PFSK-1 (cell line): ENCODE measurements at regions not wholly inside any gene's neighbourhood (a gene's known extent, or its start where the extent isn't known, plus 50 kb on each side); places are given as distances from the start of the nearest gene placed in this dataset.

Source experiments
- FOXP2 ChIP-seq: optimal IDR thresholded peaks from 2 replicates; pipeline ENCODE3; 2011; ENCODE audit warnings: borderline replicate concordance, control low read depth, inconsistent platforms; ENCODE audit not compliant: insufficient read depth; ENCODE audit errors: extremely low read length, extremely low read depth
- POLR2AphosphoS5 ChIP-seq: IDR thresholded peaks from 2 replicates; pipeline ENCODE4 v1.6.1; 2012; ENCODE audit warnings: low read depth, mild to moderate bottlenecking, control low read depth, low read length, moderate library complexity
- REST ChIP-seq, 2 experiments: IDR thresholded peaks; 2 replicates each; pipeline versions ENCODE4 v1.6.1 to v1.8.0; 2011 to 2012; ENCODE audit warnings: low read depth in 2 of 2, low read length in 2 of 2, control low read depth in 1 of 2, inconsistent platforms in 1 of 2, mild to moderate bottlenecking in 1 of 2, moderate library complexity in 1 of 2; ENCODE audit not compliant: insufficient read depth in 1 of 2
- SIN3A ChIP-seq: IDR thresholded peaks from 2 replicates; pipeline ENCODE4 v1.6.1; 2012; ENCODE audit warnings: mild to moderate bottlenecking, low read length, moderate library complexity, borderline replicate concordance; ENCODE audit not compliant: insufficient read depth
- TAF1 ChIP-seq: IDR thresholded peaks from 2 replicates; pipeline ENCODE4 v1.6.1; 2012; ENCODE audit warnings: low read length, control low read depth, borderline replicate concordance; ENCODE audit not compliant: insufficient read depth

DNA sequence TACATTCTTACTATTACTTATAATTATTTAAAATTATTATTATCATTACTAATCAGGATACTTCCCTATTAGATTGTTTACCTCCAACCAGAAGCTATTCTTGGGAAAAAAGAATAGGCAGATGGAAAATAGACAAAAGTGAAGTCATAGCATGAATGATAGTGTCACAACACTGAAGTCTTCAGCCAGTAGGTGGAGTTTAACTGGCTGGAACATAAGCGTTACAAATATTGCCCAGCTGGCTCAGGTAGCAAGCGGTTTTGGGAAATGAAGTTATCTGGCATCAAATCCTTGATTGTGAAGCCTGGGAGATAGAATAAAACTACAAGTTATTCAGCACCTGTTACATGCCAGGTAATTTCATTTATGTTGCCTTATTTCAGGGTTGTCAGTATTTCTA is 762.9 kb downstream of the C12orf50 start:
- no peak for TF ChIP-seq REST (IDR thresholded peaks at IDR 0.05; ENCODE audit: insufficient read depth in 1 of 2, low read depth in 2 of 2, low read length in 2 of 2)
- no peak for TF ChIP-seq TAF1
- TF ChIP-seq POLR2AphosphoS5: no peak
- no peak for TF ChIP-seq SIN3A
- TF ChIP-seq FOXP2: no peak
